Tibial nerve (tissue), 3 donors: ENCODE measurements at regions not wholly inside any gene's neighbourhood (a gene's known extent, or its start where the extent isn't known, plus 50 kb on each side); places are given as distances from the start of the nearest gene placed in this dataset.

Source experiments
- POLR2A ChIP-seq, 2 donors: fragments of 450-650 bp; IDR thresholded peaks; one replicate each; pipeline ENCODE4 v1.6.1; 2017; ENCODE audit warnings: antibody characterized with exemption in 2 of 2, mild to moderate bottlenecking in 2 of 2, moderate library complexity in 2 of 2
- TF ChIP-seq, protein P1 (sequence below), 5 experiments: fragments of 200-600 bp in 3 of 5; fragments of 450-650 bp in 2 of 5; sonication (generic) in 3 of 5; IDR thresholded peaks; one replicate each; pipeline ENCODE4 v1.5.1; 2016 to 2019; ENCODE audit warnings: antibody characterized with exemption in 5 of 5, mild to moderate bottlenecking in 3 of 5, moderate library complexity in 2 of 5

DNA sequence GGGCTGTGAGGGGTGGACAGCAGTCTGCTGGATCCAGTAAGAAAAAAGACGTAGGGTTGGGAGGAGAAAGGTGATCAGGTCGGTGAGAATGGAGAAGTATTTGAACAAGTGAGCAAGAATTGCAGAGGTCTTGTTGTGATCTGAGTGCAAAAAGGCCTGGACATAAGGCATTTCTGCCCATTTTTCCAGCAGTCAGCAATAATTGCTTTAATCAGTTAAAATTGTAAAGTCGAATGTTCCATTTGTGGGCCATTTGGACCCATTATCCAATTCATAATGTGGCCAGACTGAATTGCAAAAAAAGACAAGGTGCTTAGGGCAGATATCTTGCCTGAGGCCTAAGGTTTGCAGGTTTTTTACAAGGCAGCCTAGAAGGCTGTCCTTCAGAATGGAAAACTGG lies 86.1 kb downstream of the ZNF737 start:
- TF ChIP-seq, protein P1, sequence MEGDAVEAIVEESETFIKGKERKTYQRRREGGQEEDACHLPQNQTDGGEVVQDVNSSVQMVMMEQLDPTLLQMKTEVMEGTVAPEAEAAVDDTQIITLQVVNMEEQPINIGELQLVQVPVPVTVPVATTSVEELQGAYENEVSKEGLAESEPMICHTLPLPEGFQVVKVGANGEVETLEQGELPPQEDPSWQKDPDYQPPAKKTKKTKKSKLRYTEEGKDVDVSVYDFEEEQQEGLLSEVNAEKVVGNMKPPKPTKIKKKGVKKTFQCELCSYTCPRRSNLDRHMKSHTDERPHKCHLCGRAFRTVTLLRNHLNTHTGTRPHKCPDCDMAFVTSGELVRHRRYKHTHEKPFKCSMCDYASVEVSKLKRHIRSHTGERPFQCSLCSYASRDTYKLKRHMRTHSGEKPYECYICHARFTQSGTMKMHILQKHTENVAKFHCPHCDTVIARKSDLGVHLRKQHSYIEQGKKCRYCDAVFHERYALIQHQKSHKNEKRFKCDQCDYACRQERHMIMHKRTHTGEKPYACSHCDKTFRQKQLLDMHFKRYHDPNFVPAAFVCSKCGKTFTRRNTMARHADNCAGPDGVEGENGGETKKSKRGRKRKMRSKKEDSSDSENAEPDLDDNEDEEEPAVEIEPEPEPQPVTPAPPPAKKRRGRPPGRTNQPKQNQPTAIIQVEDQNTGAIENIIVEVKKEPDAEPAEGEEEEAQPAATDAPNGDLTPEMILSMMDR (IDR thresholded peaks at IDR 0.05), result no peak
- no peak for TF ChIP-seq POLR2A (IDR thresholded peaks at IDR 0.05)
